Hematopoietic multipotent progenitor cell treated with erythropoietin and hydrocortisone succinate and interleukin-3 and kit ligand, for 8 days (in vitro differentiated cells): ENCODE measurements at regions not wholly inside any gene's neighbourhood (a gene's known extent, or its start where the extent isn't known, plus 50 kb on each side); places are given as distances from the start of the nearest gene placed in this dataset.
"Not testable (repeated sequence)": the region's sequence is repeated elsewhere in the genome, so short reads cannot be mapped to it uniquely, and the experiment has no call there.

ENCODE experiments used
- DNase-seq: peaks from one replicate; pipeline ENCODE4 v3.0.0-alpha.2; 2015

GRCh38 chr18:71327850-71328249 lies 1039.0 kb downstream of the SOCS6 start:
- DNase-seq: no peak

GRCh38 chr18:71327441-71327840 lies 1038.6 kb downstream of the SOCS6 start:
- DNase-seq: no peak

DNA sequence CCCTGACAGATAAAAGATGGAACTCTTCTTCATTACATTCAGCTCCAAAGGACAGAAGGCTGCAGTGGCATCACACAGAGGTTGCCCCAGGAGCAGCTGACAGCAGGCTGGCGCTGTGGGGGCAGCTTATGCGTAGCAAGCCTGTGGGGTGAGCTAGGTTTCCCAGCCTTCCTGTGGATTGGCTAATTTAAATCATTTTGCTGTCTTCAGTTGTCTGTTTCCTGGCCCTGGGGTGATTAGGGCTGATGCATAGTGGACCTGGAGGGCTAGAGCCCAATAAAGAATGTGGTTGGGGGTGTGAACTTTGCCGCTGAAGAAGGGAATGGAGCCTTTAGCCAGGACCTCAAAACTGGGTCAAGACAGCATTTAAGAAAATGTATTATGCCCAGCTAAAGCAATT lies 1038.0 kb downstream of the SOCS6 start:
- no peak for DNase-seq

DNA sequence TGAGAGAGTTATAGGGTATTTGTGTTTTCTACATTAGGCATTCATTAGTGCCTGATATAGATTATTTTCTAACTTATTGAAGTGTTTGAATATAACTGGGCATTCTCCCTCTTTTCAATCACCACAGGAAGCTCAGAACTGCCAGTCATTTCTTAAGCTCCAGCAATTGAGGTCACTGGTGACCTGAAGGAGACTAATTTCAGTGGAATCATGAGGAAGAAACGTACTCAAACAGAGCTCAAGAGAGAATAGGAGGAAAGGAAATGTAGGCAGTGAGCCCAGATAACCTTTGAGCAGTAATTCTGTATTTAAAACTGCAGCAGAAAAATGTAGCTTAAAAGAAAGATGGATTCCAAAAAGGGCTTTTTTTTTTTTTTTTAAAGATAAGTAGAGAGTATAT lies 1035.5 kb downstream of the SOCS6 start:
- no peak for DNase-seq

DNA sequence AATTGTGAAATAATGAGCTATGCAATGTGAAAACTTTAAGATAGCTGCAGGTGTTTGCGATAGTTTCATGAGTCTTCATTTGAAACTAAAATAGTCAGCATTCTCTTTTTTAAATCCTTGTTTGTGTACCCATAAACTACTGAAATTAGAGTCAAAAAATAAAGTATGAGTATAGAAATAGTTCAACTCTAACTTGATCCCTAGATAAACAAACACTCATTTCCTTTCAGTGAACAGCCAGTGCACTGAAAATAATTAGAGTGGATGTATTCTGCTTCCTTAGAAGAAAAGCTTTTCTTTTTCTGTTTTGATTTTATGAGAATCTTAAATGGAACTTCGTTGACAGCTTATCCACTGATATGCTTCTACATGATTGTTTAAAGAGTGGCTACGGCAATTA lies 1033.4 kb downstream of the SOCS6 start:
- DNase-seq: no peak

- no peak for DNase-seq
Measured at GRCh38 chr18:71321319-71321718, 1032.5 kb downstream of the SOCS6 start.

- DNase-seq: no peak
Measured at GRCh38 chr18:71304856-71305255, 1016.0 kb downstream of the SOCS6 start.

- DNase-seq: not testable (repeated sequence)
Measured at GRCh38 chr18:71303743-71304142, 1014.9 kb downstream of the SOCS6 start.

- no peak for DNase-seq
Measured at GRCh38 chr18:71301596-71301995, 1012.8 kb downstream of the SOCS6 start.

DNA sequence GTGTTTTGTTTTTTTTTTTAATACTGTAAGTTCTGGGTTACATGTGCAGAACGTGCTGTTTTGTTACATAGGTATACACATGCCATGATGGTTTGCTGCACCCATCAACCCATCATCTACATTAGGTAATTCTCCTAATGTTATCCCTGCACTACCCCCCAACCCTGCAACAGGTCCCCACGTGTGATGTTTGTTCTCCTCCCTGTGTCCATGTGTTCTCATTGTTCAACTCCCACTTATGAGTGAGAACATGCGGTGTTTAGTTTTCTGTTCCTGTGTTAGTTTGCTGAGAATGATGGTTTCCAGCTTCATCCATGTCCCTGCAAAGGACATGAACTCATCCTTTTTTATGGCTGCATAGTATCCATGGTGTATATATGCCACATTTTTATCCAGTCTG lies 1005.4 kb downstream of the SOCS6 start:
- not testable (repeated sequence) for DNase-seq

DNA sequence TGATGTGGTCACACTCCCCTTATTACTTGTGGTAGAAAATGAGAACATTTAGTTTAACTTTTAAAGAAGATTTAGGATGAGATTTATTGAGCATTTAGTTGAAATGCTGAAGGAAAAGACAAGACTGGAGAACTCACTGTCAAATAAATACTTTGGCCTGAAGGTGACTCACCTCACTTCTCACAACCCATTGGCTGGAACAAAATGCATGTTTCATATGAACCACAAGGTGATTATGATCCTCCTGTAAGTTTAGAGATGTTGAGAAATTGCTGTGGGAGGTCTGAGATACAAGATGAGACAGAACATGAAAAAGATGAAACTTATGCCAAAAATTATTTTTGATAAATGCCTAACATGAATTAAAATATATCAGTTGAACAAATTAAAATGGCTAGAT lies 1004.5 kb downstream of the SOCS6 start:
- no peak for DNase-seq

DNA sequence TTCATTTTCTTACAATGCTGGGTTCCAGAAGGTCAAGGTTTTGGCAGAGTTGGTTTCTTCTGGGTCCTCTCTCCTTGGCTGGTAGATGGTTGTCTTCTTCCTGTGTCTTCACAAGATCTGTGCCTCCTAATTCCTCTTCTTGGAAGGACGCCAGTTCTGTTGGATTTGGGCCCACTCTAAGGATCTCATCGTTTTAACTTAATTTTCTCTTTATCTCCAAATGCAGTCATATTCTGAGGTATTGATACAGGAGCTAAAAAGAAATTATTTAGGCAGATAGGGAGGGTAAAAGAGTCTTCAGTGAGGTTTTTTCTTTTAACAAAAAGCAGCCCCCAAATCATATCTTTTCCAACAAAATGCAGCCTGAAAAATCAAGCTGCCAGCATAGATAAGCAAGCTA lies 998.4 kb downstream of the SOCS6 start:
- DNase-seq: no peak

DNA sequence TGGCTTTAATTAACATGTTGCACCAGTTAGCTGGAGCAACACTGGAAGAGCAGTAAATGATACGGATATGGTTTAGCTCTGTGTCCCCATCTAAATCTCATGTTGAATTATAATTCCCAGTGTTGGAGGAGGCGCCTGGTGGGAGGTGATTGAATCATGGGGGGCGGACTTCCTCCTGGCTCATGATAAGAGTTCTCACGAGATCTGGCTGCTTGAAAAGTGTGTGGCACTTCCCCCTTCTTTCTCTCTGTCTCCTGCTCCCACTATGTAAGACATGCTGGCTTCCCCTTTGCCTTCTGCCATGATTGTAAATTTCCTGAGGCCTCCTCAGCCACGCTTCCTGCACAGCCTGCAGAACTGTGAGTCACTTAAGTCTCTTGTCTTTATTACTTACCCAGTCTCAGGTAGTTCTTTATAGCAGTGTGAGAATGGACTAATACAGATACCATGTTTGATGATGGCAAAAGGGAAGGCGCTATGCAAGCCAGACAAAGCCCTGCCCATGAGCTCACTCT lies 963.6 kb downstream of the SOCS6 start:
- DNase-seq: no peak

DNA sequence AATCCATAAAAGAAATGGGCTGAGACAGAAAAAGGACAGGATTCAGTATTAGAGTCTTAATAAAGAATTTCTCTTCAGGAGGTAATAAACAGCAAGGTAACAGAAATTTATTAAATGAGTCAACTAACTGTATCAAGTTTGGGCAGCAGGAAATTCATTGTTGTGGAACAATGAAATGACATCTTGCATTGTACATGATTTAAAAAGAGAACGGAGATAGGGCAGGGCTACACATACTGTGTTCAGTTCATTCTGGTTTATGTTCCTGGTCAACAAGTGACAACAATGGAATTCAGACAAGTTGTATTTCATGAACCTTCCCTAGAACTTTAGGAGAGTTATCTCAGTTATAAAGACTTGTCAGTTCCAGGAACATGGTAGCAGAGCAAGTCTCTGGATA lies 961.3 kb downstream of the SOCS6 start:
- no peak for DNase-seq

DNA sequence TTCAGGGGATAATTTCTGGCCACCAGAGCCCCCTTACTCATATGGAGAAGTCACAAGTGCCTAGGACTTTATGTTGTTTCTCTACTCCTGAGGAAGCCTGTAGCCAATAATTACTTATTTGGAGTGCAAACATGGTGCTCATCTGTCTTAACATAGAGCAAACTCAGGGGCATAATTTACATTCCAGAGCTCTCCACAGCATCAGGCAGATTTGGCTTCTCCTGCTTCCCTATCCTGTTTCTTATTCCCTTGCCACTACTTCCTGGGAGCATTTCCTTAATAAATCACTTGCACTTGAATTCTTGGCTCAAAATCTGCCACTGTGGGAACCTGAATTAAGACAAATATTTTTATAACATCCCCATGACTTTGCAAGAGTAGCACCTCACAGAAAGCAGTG lies 960.9 kb downstream of the SOCS6 start:
- DNase-seq: no peak

DNA sequence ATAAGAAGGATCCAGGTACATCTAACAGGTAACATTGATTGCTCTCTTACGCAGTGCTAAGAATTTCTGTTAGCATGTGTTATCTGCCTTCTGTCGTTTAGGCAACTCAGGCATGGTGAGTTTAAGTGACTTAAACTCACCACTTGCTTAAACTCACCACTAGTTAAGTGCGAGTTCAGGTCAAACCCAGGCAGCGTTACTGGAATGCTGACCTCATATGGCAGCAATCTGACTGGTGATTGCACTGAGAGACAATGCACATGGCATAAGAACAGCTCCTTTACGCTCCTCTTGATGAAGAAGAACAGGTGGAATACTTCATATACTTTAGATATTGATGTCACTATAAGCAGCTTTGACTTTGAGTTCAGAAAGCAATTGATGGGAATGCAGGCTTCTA lies 954.1 kb downstream of the SOCS6 start:
- DNase-seq: no peak

- DNase-seq: no peak
Measured at GRCh38 chr18:71238974-71239624, 950.3 kb downstream of the SOCS6 start.

- DNase-seq: no peak
Measured at GRCh38 chr18:71237641-71238040, 948.8 kb downstream of the SOCS6 start.

GRCh38 chr18:71233177-71233576 lies 944.3 kb downstream of the SOCS6 start:
- no peak for DNase-seq

GRCh38 chr18:71223486-71223885 lies 934.6 kb downstream of the SOCS6 start:
- no peak for DNase-seq

GRCh38 chr18:71221405-71221804 lies 932.6 kb downstream of the SOCS6 start:
- no peak for DNase-seq

DNA sequence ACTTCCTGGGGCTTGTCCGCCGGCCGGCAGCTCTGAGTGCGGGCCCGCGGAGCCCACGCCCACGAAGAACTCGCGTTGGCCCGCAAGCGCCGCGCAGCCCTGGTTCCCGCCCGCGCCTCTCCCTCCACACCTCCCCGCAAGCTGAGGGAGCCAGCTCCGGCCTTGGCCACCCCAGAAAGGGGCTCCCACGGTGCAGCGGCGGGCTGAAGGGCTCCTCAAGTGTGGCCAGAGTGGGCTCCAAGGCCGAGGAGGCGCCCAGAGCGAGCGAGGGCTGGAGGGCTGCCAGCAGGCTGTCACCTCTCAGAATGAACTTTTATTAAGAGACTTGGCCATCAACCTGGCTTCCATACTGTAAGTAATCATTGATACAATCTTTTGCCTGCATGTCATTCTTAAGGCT lies 923.9 kb downstream of the SOCS6 start:
- not testable (repeated sequence) for DNase-seq

GRCh38 chr18:71212222-71212621 lies 923.4 kb downstream of the SOCS6 start:
- DNase-seq: no peak

DNA sequence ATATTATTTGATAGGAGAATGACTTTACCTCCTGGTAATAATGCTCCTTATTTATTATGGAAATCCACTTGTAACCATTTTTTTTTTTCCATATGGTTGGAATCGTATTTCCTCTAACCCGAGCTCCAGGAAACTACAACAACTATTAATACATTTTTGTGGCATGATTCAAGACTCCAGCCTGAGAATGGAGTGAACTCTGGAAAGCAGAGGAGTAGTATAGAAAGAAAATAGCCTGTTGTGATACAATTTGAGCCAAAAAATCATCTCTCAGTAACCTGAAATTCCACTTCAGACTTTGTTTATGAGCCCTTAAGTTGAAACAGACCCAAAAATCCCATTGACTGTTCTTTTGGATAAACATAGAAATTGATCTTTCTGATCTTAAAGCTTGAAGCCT lies 921.1 kb downstream of the SOCS6 start:
- DNase-seq: no peak

- DNase-seq: no peak
Measured at GRCh38 chr18:71194438-71194837, 905.6 kb downstream of the SOCS6 start.
